DND-41 (cell line): ENCODE measurements at regions not wholly inside any gene's neighbourhood (a gene's known extent, or its start where the extent isn't known, plus 50 kb on each side); places are given as distances from the start of the nearest gene placed in this dataset.

ENCODE experiments used
- ATAC-seq: fragments of 200-7000 bp; cut with Tn5 transposase; 3 replicates; pipeline ENCODE4 v1.9.1; 2021; ENCODE audit warnings: low read depth; ENCODE audit not compliant: insufficient read depth
- DNase-seq: peaks from one replicate; pipeline ENCODE4 v3.0.0-alpha.2; 2020
- H2AFZ ChIP-seq: 2 replicates; pipeline ENCODE4 v1.6.0; 2012; ENCODE audit warnings: low read depth, low read length
- H3K27ac ChIP-seq: 2 replicates; pipeline ENCODE4 v1.5.1; 2012; ENCODE audit warnings: low read length, inconsistent platforms
- H3K27me3 ChIP-seq: fragments of 200-600 bp; sonication (generic); 2 replicates; pipeline ENCODE4 v1.6.0; 2012; ENCODE audit warnings: low read length, mild to moderate bottlenecking, inconsistent platforms; ENCODE audit not compliant: insufficient read depth, poor library complexity
- H3K36me3 ChIP-seq: 2 replicates; pipeline ENCODE4 v1.5.1; 2012; ENCODE audit warnings: low read length, inconsistent platforms; ENCODE audit not compliant: insufficient read depth
- H3K4me1 ChIP-seq: 2 replicates; pipeline ENCODE4 v1.5.1; 2012; ENCODE audit warnings: mild to moderate bottlenecking, low read length; ENCODE audit not compliant: insufficient read depth
- H3K4me2 ChIP-seq: 2 replicates; pipeline ENCODE4 v1.6.0; 2012; ENCODE audit warnings: mild to moderate bottlenecking, moderate library complexity, low read length, inconsistent platforms; ENCODE audit not compliant: insufficient read depth
- H3K4me3 ChIP-seq, 2 experiments: fragments of 200-600 bp in 1 of 2; shearing (Covaris generic) in 1 of 2; 2 replicates each; pipeline ENCODE4 v1.5.1; 2012 to 2016; ENCODE audit warnings: inconsistent platforms in 2 of 2, low read length in 2 of 2, mild to moderate bottlenecking in 2 of 2, low read depth in 1 of 2, moderate library complexity in 1 of 2
- H3K79me2 ChIP-seq: 2 replicates; pipeline ENCODE4 v1.6.0; 2012; ENCODE audit warnings: low read length, inconsistent platforms; ENCODE audit not compliant: insufficient read depth
- H3K9ac ChIP-seq: 2 replicates; pipeline ENCODE4 v1.6.0; 2012; ENCODE audit warnings: low read depth, mild to moderate bottlenecking, inconsistent platforms, low read length, moderate library complexity
- H3K9me3 ChIP-seq: 2 replicates; pipeline ENCODE4 v1.5.1; 2012; ENCODE audit warnings: low read length, moderate library complexity, mild to moderate bottlenecking, inconsistent platforms; ENCODE audit not compliant: insufficient read depth, severe bottlenecking
- H4K20me1 ChIP-seq: 2 replicates; pipeline ENCODE4 v1.6.0; 2012; ENCODE audit warnings: low read length; ENCODE audit not compliant: insufficient read depth
- CTCF ChIP-seq: IDR thresholded peaks from 2 replicates; pipeline ENCODE4 v1.5.1; 2012; ENCODE audit warnings: borderline replicate concordance, low read length, moderate library complexity, mild to moderate bottlenecking; ENCODE audit not compliant: poor library complexity, severe bottlenecking; ENCODE audit errors: extremely low read depth
- EZH2 ChIP-seq: IDR thresholded peaks from 3 replicates; pipeline ENCODE4 v1.6.1; 2012; ENCODE audit warnings: borderline replicate concordance, low read depth, mild to moderate bottlenecking, moderate library complexity, low read length, inconsistent platforms; ENCODE audit not compliant: severe bottlenecking

- Histone ChIP-seq H3K4me2 (no peak overlapping the region), H2AFZ (no peak overlapping the region), H3K4me3 (no peak overlapping the region), H3K9ac (no peak overlapping the region), H4K20me1 (no peaks in the 10 kb centered on the region), H3K27me3 (no peaks in the 10 kb centered on the region), H3K27ac (no peak overlapping the region), H3K4me1 (no peaks in the 10 kb centered on the region), H3K9me3 (no peaks in the 10 kb centered on the region), H3K36me3 (no peaks in the 10 kb centered on the region), H3K79me2 (no peaks in the 10 kb centered on the region)
- DNase-seq = no peak
- ATAC-seq = no peak
- TF ChIP-seq EZH2 (no peak), CTCF (no peak)
Measured at GRCh38 chr10:57948796-57949195, 318.9 kb downstream of the IPMK start.

- Histone ChIP-seq H3K4me3 (no peak overlapping the region), H3K4me2 (no peak overlapping the region), H3K27me3 (no peaks in the 10 kb centered on the region), H3K27ac (no peak overlapping the region), H3K9me3 (no peaks in the 10 kb centered on the region), H3K79me2 (no peaks in the 10 kb centered on the region), H3K36me3 (no peaks in the 10 kb centered on the region), H3K4me1 (no peaks in the 10 kb centered on the region), H2AFZ (no peak overlapping the region), H4K20me1 (no peaks in the 10 kb centered on the region), H3K9ac (no peak overlapping the region)
- DNase-seq (no peak), ATAC-seq (no peak)
- TF ChIP-seq CTCF (no peak), EZH2 (no peak)
Measured at GRCh38 chr10:57946833-57947232, 320.9 kb downstream of the IPMK start.

GRCh38 chr10:57943701-57944100 is 324.0 kb downstream of the IPMK start:
- DNase-seq (no peak), ATAC-seq (no peak)
- no peak overlapping the region for H3K27ac ChIP-seq
- no peak overlapping the region for H2AFZ ChIP-seq
- no peak overlapping the region for H3K4me2 ChIP-seq
- H3K9me3 ChIP-seq = no peaks in the 10 kb centered on the region
- no peak overlapping the region for H3K4me3 ChIP-seq
- no peaks in the 10 kb centered on the region for H4K20me1 ChIP-seq
- no peaks in the 10 kb centered on the region for H3K4me1 ChIP-seq
- H3K36me3 ChIP-seq = no peaks in the 10 kb centered on the region
- no peaks in the 10 kb centered on the region for H3K27me3 ChIP-seq
- no peaks in the 10 kb centered on the region for H3K79me2 ChIP-seq
- TF ChIP-seq EZH2 = no peak
- TF ChIP-seq CTCF = no peak
- H3K9ac ChIP-seq = no peak overlapping the region

- Histone ChIP-seq H3K27ac (no peak overlapping the region), H3K36me3 (no peaks in the 10 kb centered on the region), H2AFZ (no peak overlapping the region)
Measured at GRCh38 chr10:57925045-57925444, 342.6 kb downstream of the IPMK start.

More at GRCh38 chr10:57925045-57925444, 342.6 kb downstream of the IPMK start:
- Histone ChIP-seq H3K4me3 (no peak overlapping the region), H3K9me3 (no peaks in the 10 kb centered on the region), H3K4me1 (no peaks in the 10 kb centered on the region), H3K27me3 (no peaks in the 10 kb centered on the region), H3K4me2 (no peak overlapping the region), H3K79me2 (no peaks in the 10 kb centered on the region), H4K20me1 (no peaks in the 10 kb centered on the region), H3K9ac (no peak overlapping the region)
- no peak for ATAC-seq
- no peak for DNase-seq
- TF ChIP-seq EZH2 (no peak), CTCF (no peak)
